ENCODE measurements at regions not wholly inside any gene's neighbourhood (a gene's known extent, or its start where the extent isn't known, plus 50 kb on each side); places are given as distances from the start of the nearest gene placed in this dataset.

GRCh38 chr5:89484962-89485361 is 602.0 kb upstream of the MEF2C start:
- TF ChIP-seq SIN3A (IDR thresholded peaks at IDR 0.05; ENCODE audit: borderline replicate concordance, insufficient read depth, low read depth, low read length) (no peak), POLR2AphosphoS5 (IDR thresholded peaks at IDR 0.05; ENCODE audit: low read depth, low read length) (no peak), TCF7L2 (IDR thresholded peaks at IDR 0.05; ENCODE audit: low read depth, low read length) (no peak)
- TF ChIP-seq, protein P1, sequence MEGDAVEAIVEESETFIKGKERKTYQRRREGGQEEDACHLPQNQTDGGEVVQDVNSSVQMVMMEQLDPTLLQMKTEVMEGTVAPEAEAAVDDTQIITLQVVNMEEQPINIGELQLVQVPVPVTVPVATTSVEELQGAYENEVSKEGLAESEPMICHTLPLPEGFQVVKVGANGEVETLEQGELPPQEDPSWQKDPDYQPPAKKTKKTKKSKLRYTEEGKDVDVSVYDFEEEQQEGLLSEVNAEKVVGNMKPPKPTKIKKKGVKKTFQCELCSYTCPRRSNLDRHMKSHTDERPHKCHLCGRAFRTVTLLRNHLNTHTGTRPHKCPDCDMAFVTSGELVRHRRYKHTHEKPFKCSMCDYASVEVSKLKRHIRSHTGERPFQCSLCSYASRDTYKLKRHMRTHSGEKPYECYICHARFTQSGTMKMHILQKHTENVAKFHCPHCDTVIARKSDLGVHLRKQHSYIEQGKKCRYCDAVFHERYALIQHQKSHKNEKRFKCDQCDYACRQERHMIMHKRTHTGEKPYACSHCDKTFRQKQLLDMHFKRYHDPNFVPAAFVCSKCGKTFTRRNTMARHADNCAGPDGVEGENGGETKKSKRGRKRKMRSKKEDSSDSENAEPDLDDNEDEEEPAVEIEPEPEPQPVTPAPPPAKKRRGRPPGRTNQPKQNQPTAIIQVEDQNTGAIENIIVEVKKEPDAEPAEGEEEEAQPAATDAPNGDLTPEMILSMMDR (IDR thresholded peaks at IDR 0.05), result no peak
- TF ChIP-seq, protein P2, sequence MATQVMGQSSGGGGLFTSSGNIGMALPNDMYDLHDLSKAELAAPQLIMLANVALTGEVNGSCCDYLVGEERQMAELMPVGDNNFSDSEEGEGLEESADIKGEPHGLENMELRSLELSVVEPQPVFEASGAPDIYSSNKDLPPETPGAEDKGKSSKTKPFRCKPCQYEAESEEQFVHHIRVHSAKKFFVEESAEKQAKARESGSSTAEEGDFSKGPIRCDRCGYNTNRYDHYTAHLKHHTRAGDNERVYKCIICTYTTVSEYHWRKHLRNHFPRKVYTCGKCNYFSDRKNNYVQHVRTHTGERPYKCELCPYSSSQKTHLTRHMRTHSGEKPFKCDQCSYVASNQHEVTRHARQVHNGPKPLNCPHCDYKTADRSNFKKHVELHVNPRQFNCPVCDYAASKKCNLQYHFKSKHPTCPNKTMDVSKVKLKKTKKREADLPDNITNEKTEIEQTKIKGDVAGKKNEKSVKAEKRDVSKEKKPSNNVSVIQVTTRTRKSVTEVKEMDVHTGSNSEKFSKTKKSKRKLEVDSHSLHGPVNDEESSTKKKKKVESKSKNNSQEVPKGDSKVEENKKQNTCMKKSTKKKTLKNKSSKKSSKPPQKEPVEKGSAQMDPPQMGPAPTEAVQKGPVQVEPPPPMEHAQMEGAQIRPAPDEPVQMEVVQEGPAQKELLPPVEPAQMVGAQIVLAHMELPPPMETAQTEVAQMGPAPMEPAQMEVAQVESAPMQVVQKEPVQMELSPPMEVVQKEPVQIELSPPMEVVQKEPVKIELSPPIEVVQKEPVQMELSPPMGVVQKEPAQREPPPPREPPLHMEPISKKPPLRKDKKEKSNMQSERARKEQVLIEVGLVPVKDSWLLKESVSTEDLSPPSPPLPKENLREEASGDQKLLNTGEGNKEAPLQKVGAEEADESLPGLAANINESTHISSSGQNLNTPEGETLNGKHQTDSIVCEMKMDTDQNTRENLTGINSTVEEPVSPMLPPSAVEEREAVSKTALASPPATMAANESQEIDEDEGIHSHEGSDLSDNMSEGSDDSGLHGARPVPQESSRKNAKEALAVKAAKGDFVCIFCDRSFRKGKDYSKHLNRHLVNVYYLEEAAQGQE (IDR thresholded peaks at IDR 0.05; ENCODE audit: insufficient read depth in 1 of 2, low read depth in 2 of 2, low read length in 1 of 2), result no peak
- in situ Hi-C loops (cut with HindIII; ENCODE audit: low pct_unique_long_range_greater_than_20kb, low sequenced_read_pairs) (no loop called here), intact Hi-C loops (cut with micrococcal nuclease; ENCODE audit: unreplicated experiment) (no loop called here)
- Histone ChIP-seq H3K36me3 (ENCODE audit: control insufficient read depth, insufficient read depth, low read length) (no peaks in the 10 kb centered on the region), H3K27me3 (ENCODE audit: control insufficient read depth, insufficient read depth, low read length) (no peaks in the 10 kb centered on the region), H3K4me1 (ENCODE audit: control insufficient read depth, insufficient read depth, low read length) (no peaks in the 10 kb centered on the region), H3K9me3 (ENCODE audit: control insufficient read depth, insufficient read depth, low read depth, low read length) (no peaks in the 10 kb centered on the region), H3K27ac (ENCODE audit: low read length) (no peak overlapping the region), H3K4me3 (ENCODE audit: low read depth in 2 of 2, low read length in 2 of 2) (no peak overlapping the region)
- CTCF ChIA-PET, result no interaction called here
- no TSS peak for BruUV-seq (replicated peaks)
- DNase-seq (ENCODE audit: low read depth, low spot score), result no peak
- ATAC-seq, result no peak
- POLR2A ChIA-PET, result no interaction called here

- DNase-seq (ENCODE audit: low read depth, low spot score), result no peak
- in situ Hi-C loops (cut with HindIII; ENCODE audit: low pct_unique_long_range_greater_than_20kb, low sequenced_read_pairs), result no loop called here
- Histone ChIP-seq H3K27me3 (ENCODE audit: control insufficient read depth, insufficient read depth, low read length) (no peaks in the 10 kb centered on the region), H3K4me1 (ENCODE audit: control insufficient read depth, insufficient read depth, low read length) (no peaks in the 10 kb centered on the region), H3K27ac (ENCODE audit: low read length) (no peak overlapping the region), H3K36me3 (ENCODE audit: control insufficient read depth, insufficient read depth, low read length) (no peaks in the 10 kb centered on the region), H3K9me3 (ENCODE audit: control insufficient read depth, insufficient read depth, low read depth, low read length) (no peaks in the 10 kb centered on the region), H3K4me3 (ENCODE audit: low read depth in 2 of 2, low read length in 2 of 2) (no peak overlapping the region)
- no peak for ATAC-seq
- POLR2A ChIA-PET, result no interaction called here
- CTCF ChIA-PET, result no interaction called here
- intact Hi-C loops (cut with micrococcal nuclease; ENCODE audit: unreplicated experiment), result no loop called here
- no peak for TF ChIP-seq POLR2AphosphoS5 (IDR thresholded peaks at IDR 0.05; ENCODE audit: low read depth, low read length)
- TF ChIP-seq TCF7L2 (IDR thresholded peaks at IDR 0.05; ENCODE audit: low read depth, low read length), result no peak
- TF ChIP-seq, protein P1 (IDR thresholded peaks at IDR 0.05), result no peak
- no peak for TF ChIP-seq SIN3A (IDR thresholded peaks at IDR 0.05; ENCODE audit: borderline replicate concordance, insufficient read depth, low read depth, low read length)
- TF ChIP-seq, protein P2 (IDR thresholded peaks at IDR 0.05; ENCODE audit: insufficient read depth in 1 of 2, low read depth in 2 of 2, low read length in 1 of 2), result no peak
- BruUV-seq (replicated peaks), result no TSS peak
Observed at GRCh38 chr5:89480406-89481007, 597.5 kb upstream of the MEF2C start.
